ENCODE measurements at regions not wholly inside any gene's neighbourhood (a gene's known extent, or its start where the extent isn't known, plus 50 kb on each side); places are given as distances from the start of the nearest gene placed in this dataset.

DNA sequence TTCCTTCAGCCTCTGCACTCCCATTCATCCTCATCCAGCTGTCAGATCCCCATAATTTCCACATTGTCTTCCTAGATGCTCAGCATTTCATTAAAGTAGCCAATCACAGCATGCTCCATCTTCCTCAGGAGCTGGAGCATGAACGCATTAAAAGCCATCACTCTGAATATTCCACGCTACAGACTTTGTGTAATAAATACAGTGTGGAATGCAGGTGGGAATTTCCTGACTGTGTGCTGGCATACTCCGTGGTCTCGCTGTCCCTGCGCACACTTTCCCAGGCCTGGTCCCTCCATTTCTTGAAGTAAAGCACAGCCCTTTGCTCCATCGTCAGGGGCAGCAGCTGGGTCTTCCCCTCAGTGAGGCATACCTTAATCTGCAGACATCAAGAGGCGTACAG is 123.7 kb upstream of the NCK2 start:
- no peak for DNase-seq (ENCODE audit: low read depth)

- DNase-seq (ENCODE audit: low read depth), result no peak
These were observed 126.4 kb upstream of the NCK2 start for GRCh38 chr2:105618351-105618659.

DNA sequence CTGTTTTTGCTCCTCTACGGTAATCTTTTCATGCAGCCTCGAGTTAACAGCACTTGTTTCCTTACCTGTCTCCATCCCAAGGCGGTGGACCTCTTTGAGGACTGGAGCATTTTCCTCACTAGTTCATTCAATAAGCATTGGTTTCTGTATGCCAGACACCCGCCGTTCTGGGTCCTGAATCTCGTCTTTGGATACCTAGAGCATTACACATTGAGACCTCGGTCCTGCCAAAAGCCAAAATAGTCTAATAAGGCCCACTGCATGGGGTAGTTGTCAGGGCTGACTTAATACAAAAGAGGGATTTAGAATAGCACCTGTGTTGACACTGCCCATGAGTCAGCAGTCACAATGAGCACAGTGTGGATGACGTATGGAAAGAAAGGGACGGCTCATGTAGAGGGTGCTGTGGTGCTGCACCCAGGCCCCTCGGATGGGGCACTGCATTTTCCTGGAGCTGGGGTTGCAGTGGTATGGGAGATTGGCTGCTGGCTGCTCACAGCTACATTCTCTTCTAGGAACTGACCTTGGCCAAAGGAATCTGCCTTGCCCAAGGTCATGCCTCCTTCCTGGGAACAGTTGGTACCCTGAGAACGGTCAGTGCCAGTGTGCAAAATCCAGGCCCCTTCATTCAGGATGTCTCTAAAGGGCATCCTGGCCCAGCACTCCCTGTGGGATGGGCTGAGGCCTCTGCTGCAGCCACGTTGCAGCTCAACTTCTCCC is 126.9 kb upstream of the NCK2 start:
- no peak for DNase-seq (ENCODE audit: low read depth)

DNA sequence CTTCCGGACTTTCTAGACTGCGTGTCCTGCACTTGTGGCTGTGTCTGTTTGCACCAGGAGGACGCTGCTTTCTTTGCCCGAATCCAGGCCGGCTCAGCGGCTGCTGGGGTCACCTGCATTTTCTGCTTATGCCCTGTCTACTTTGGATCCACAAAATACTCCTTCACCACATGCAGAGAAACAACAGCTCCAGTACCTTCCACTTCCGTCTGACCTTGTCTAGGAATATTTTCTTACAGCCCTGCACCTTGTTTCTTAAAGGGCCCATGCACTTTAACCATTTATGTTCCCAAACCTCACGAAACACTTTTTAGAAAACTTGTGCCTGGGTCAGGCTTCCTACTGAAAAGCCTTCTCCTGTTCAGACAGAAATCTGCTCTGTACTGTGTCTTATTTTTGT is 129.4 kb upstream of the NCK2 start:
- DNase-seq (ENCODE audit: low read depth), result no peak

DNA sequence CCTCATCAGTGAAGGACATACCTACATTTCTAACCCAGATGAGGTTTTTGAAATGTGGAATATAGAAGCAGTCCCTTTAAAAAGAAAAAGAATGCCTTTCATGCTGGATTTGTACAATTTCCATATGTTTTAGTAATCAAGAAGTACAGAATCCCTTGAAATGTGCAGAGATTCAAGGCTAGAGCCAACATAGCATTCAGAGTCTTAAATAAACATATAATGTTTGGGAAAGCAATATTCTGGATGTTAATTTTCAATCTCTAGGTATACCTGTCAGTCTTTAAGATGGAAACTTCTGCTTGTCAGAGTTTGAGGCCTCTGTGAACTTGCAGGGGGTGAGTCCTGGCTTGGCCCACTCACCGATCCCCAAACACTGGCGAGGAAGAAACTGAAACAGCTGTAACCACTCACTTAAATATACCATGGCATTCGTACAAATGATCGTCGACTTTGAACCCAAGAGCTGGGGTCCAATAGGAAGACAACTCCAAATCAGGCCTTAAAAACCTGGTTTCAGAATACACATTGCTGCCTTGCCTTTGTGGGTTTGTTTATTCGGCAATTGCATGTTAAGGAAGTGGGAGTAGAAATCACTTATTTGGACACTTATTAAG is 132.8 kb upstream of the NCK2 start:
- no peak for DNase-seq (ENCODE audit: low read depth)

- no peak for DNase-seq (ENCODE audit: low read depth)
These were observed 133.4 kb upstream of the NCK2 start for GRCh38 chr2:105611333-105611637.

DNA sequence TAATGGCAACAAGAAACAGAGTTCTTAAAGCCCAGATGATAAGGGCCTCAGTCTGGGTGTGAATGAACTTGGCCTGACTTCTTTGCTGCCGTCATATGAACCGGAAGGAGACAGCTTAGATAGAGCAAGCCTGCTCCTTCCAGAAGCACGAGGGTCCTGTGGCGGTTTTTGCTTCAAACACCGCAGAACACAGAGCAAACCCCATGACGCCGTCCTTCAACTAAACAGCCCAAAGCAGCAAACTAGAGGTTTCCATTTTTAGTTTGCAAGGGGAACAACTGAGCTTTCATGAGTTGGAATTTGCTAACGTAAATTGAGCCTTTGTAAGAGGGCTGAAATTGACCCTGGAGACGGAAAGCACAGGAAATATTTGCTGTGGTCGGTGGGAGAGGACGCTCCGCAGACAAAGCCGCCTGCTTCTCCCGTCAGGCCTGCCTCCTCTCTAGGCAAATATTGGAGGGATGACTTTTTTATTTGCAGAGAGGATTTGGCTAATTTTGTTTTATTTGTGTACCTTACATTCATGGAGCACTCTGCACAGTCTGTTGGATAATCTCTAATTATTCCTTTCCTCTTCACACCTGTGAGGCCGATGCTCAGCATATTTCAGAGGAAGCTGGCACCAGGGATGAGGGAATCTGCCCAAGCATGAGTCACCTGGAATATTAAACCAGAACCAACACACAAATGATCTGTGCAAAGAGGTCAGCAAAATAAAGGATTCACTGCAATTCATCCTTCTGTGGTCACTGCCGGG is 134.0 kb upstream of the NCK2 start:
- no peak for DNase-seq (ENCODE audit: low read depth)

GRCh38 chr2:105609746-105610402 is 134.8 kb upstream of the NCK2 start:
- DNase-seq (ENCODE audit: low read depth), result no peak

- DNase-seq (ENCODE audit: low read depth), result no peak
These were observed 136.7 kb upstream of the NCK2 start for GRCh38 chr2:105607920-105608504.

DNA sequence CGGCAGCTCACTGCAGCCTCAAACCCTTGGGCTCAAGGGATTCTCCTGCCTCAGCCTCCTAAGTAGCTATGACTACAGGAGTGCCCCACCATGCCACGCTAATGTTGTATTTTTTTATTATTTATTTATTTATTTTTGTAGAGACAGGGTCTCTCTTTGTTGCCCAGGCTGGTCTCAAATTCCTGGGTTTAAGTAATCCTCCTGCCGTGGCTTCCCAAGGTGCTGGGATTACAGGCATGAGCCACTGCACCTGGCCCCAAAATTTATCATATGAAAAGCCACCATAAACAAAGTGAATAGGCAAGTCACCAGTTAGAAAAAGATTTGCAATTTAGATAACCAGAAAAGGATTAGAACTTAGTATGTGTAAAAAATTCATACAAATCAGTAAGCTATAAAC is 138.6 kb upstream of the NCK2 start:
- DNase-seq (ENCODE audit: low read depth), result no peak

DNA sequence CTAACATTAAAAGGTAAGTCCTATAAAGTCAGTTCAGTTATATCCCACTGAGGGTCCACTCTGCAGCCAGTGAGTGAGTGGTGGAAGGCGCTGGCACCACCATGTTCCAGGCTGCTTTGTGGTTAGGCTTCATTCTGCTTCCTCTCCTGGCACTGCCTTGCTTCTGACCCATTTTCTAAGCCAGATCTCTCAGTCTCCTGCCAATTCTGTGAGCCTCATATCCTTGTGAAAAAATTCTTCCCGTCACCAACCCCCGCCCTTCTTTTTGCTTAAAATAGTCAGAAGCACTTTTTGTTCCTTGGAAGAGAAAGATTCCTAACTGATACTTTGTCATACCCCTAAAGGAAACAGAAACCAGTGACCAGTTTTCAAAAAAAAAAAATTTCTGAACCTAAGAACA is 139.8 kb upstream of the NCK2 start:
- DNase-seq (ENCODE audit: low read depth), result no peak

DNA sequence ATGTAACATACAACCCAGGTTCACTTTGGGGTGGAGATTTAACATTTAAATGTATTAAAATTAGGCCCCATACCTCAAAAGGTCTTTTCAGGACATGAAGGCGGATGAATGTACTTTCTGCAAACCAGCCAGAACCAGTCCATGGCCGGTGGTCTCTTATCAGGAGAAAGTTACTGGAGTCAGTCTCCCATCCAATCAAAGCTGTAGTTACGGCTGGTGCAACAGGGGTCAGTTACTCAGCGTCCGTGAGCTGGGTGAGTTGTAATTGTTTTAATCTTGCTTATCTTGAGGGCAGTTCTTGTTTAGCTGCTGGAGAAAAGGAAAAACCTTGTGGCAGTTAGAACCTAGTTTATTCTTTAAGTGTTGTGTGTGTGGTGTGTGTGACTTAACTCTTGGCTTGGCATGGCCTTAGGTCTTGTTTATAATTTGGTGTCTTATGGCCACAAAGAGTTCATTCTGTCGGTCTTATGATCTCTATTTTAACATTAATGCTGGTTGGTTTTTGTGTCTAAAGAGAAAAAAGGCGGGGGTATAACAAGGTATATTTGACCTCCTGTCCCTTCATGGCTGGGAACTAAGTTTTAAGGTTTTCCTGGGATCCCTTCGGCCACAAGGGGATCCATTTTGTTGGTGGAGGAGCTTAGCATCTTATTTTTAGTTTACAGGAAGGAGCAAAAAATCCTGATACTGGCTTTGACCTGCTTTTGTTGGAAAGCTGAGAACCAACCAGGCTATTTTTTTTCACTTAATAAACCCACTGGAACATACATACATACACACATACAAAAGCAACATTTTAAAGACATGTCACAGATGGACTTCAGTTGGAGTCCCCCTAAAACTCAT is 143.5 kb upstream of the NCK2 start:
- DNase-seq (ENCODE audit: low read depth), result no peak

DNA sequence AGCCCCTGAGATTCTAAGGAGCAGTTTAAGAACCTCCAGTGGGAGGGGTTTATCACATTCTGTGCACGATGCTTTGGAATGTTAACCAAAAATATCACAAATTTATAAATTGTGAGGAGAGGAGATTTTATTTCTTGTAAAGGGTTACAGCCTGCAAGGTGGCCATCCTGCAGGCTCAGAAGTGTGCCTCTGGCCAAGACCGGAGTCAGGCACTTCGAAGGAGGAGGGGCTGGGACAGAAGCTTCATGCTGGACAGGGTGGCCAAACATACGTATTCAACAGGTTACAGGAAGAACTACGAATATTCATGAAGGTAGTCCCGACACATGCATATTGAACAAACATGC is 144.1 kb upstream of the NCK2 start:
- DNase-seq (ENCODE audit: low read depth), result no peak

GRCh38 chr2:105600037-105600442 is 144.7 kb upstream of the NCK2 start:
- no peak for DNase-seq (ENCODE audit: low read depth)

GRCh38 chr2:105598829-105599698 is 145.6 kb upstream of the NCK2 start:
- no peak for DNase-seq (ENCODE audit: low read depth)

- DNase-seq (ENCODE audit: low read depth), result no peak
These were observed 146.6 kb upstream of the NCK2 start for GRCh38 chr2:105597806-105598803.

DNA sequence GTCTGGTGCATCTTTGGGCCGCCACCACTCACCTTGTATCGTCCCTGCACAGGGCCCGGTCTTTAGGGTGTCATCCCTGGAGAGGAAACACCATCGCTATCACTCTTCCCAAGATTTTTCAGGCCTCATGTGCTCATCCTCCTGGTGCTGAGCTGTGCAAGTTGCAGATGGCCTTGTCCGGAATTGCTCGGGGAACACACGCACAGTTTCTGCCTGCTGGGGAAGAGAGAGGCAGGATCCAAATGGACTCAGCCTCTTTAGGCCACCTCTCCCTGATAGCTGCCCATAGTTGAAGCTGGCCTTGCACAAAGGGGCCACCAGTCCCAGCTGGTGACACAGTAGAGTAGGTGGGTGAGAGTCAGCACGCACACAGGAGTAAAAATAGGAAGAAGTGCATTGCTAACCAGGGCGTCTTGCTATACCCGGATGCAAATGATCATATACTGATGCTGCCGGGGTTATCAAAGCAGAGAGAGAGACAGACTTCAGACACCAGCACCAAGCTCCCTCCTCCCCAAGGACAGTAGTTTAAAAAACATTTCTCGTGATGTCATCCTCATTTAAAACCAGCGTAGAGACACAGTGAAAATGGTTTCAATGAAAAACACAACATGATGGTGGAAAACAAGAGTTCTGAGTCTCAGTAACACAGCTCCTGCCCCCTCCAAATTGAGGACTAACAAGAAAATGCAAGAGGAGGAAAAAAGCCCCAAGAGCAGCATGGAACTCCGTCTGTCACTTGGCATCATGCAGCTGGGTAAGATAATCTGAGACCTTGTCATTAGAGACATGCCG is 147.5 kb upstream of the NCK2 start:
- DNase-seq (ENCODE audit: low read depth), result no peak

GRCh38 chr2:105596411-105596921 is 148.2 kb upstream of the NCK2 start:
- no peak for DNase-seq (ENCODE audit: low read depth)

- DNase-seq (ENCODE audit: low read depth), result no peak
These were observed 149.2 kb upstream of the NCK2 start for GRCh38 chr2:105595536-105595935.
